Ishikawa (cell line): ENCODE measurements at regions not wholly inside any gene's neighbourhood (a gene's known extent, or its start where the extent isn't known, plus 50 kb on each side); places are given as distances from the start of the nearest gene placed in this dataset.

Experiments
- CEBPB ChIP-seq: IDR thresholded peaks from 2 replicates; pipeline ENCODE4 v1.6.1; 2012
- CREB1 ChIP-seq: IDR thresholded peaks from 2 replicates; pipeline ENCODE4 v1.6.1; 2012; ENCODE audit warnings: low read depth
- EGR1 ChIP-seq: IDR thresholded peaks from 2 replicates; pipeline ENCODE4 v1.6.1; 2012
- EP300 ChIP-seq: IDR thresholded peaks from 2 replicates; pipeline ENCODE4 v1.6.1; 2012; ENCODE audit warnings: borderline replicate concordance
- FOXM1 ChIP-seq: IDR thresholded peaks from 2 replicates; pipeline ENCODE4 v1.6.1; 2012; ENCODE audit warnings: low read depth, borderline replicate concordance
- NFIC ChIP-seq: IDR thresholded peaks from 2 replicates; pipeline ENCODE4 v1.6.1; 2012
- RAD21 ChIP-seq: IDR thresholded peaks from 2 replicates; pipeline ENCODE4 v1.6.1; 2012; ENCODE audit warnings: low read depth
- TAF1 ChIP-seq: IDR thresholded peaks from 2 replicates; pipeline ENCODE4 v1.6.1; 2012; ENCODE audit warnings: low read depth, mild to moderate bottlenecking
- TCF12 ChIP-seq: IDR thresholded peaks from 2 replicates; pipeline ENCODE4 v1.6.1; 2012; ENCODE audit warnings: low read depth
- TEAD4 ChIP-seq: IDR thresholded peaks from 2 replicates; pipeline ENCODE4 v1.6.1; 2012
- YY1 ChIP-seq: IDR thresholded peaks from 2 replicates; pipeline ENCODE4 v1.6.1; 2012; ENCODE audit warnings: low read depth
- ZBTB7A ChIP-seq: IDR thresholded peaks from 2 replicates; pipeline ENCODE4 v1.6.1; 2012; ENCODE audit warnings: low read depth
- TF ChIP-seq, protein P1 (sequence below): IDR thresholded peaks from 2 replicates; pipeline ENCODE4 v1.6.1; 2012
- TF ChIP-seq, protein P2 (sequence below): IDR thresholded peaks from 2 replicates; pipeline ENCODE4 v1.6.1; 2012; ENCODE audit warnings: low read depth, mild to moderate bottlenecking
- TF ChIP-seq, protein P3 (sequence below): IDR thresholded peaks from 2 replicates; pipeline ENCODE4 v1.6.1; 2012

DNA sequence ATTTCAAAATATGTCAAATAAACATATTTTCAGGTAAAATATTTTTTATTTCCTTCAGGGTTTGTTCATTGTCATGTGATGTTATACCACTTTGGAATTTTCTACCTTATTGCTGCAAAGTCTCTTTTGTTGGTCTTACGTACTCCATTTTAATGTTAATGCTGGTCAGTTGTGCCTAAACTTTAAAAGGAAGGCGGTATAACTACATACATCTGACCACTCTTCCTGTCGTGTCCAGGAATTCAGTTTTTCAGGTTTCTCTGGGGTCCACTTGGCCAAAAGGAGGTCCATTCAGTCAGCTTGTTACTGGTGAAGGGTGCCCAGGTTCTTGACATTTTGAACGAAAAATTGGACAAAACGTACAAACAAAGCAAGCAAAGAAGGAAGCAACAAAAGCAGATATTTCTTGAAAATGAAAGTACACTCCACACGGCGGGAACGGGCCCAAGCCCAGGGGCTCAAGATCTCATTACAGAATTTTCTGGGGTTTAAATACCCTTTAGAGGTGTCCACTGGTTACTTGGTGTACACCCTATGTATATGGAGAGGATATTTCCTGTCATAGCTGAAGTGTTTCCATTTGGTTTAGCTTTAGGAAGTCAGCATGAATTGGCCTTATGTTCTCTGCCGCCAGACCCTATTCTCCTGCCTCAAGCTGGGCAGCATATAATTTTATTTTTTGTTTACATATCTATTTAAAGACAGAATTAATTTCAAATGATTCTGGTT is 471.7 kb upstream of the CDH7 start:
- TF ChIP-seq, protein P1, sequence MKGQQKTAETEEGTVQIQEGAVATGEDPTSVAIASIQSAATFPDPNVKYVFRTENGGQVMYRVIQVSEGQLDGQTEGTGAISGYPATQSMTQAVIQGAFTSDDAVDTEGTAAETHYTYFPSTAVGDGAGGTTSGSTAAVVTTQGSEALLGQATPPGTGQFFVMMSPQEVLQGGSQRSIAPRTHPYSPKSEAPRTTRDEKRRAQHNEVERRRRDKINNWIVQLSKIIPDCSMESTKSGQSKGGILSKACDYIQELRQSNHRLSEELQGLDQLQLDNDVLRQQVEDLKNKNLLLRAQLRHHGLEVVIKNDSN: no peak
- TF ChIP-seq EGR1 (no peak), TAF1 (no peak), EP300 (no peak), CREB1 (no peak), YY1 (no peak)
- TF ChIP-seq, protein P2, sequence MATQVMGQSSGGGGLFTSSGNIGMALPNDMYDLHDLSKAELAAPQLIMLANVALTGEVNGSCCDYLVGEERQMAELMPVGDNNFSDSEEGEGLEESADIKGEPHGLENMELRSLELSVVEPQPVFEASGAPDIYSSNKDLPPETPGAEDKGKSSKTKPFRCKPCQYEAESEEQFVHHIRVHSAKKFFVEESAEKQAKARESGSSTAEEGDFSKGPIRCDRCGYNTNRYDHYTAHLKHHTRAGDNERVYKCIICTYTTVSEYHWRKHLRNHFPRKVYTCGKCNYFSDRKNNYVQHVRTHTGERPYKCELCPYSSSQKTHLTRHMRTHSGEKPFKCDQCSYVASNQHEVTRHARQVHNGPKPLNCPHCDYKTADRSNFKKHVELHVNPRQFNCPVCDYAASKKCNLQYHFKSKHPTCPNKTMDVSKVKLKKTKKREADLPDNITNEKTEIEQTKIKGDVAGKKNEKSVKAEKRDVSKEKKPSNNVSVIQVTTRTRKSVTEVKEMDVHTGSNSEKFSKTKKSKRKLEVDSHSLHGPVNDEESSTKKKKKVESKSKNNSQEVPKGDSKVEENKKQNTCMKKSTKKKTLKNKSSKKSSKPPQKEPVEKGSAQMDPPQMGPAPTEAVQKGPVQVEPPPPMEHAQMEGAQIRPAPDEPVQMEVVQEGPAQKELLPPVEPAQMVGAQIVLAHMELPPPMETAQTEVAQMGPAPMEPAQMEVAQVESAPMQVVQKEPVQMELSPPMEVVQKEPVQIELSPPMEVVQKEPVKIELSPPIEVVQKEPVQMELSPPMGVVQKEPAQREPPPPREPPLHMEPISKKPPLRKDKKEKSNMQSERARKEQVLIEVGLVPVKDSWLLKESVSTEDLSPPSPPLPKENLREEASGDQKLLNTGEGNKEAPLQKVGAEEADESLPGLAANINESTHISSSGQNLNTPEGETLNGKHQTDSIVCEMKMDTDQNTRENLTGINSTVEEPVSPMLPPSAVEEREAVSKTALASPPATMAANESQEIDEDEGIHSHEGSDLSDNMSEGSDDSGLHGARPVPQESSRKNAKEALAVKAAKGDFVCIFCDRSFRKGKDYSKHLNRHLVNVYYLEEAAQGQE: no peak

DNA sequence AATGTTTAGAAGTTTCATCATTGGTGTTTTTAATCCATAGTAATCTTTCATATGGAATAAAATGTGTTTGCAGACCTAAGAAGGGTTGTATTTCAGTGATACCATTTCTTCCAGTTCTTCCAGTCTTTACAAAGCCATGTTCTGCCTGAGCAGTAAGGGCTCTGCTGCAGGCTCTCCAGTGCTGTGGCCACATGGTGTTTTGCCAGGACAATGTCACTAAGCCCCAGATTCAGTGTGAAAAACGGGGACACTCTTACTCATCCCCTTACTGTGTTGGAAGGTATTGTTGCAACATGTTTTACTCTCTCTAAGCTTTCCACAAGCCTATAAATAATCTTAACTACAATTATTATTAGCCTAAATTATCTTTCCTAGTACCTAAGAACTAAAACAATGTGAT is 481.4 kb upstream of the CDH7 start:
- TF ChIP-seq TAF1: no peak
- no peak for TF ChIP-seq NFIC
- TF ChIP-seq TCF12: no peak
- TF ChIP-seq EP300: no peak
- TF ChIP-seq, protein P3, sequence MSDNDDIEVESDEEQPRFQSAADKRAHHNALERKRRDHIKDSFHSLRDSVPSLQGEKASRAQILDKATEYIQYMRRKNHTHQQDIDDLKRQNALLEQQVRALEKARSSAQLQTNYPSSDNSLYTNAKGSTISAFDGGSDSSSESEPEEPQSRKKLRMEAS: no peak

DNA sequence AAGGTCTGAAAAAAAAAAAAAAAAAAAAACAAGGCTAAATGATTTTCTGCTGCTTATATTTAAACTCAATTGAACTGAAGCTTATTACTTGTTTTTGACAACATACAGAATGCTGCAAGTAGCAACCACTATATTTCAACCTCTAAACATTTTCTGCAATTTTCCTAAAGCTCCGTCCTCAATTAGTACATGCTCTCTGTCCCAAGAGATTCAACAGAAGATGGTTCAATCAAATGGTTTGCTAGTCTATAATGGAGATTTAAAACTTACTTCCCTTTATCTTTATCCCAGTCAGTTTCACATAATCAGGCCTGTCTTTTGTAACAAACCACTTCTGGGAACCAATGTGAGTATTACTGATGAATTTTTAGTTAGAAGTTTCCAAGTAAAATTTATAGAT is 485.1 kb upstream of the CDH7 start:
- TF ChIP-seq EGR1: no peak
- TF ChIP-seq, protein P1: no peak

DNA sequence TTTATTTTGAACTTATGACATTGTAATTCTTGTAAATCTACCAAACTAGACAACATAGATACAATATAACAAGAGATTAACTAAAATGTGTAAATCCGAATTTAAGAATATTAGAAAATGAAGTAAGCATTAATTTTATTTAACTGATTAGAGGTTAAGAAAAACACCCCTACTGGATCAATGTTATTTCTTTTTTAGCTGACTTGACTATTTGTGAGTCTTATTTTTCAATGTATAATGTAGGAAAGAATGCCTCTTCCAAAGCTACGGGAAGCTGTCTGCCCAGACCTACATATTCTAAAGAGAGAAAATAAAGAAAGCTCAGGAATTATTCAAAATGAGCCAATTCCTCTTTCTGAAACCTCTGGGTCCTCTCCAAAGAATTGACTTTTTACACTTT is 490.8 kb upstream of the CDH7 start:
- TF ChIP-seq, protein P3: no peak
- no peak for TF ChIP-seq EP300
- TF ChIP-seq RAD21: no peak
- no peak for TF ChIP-seq EGR1
- TF ChIP-seq TEAD4: no peak
- no peak for TF ChIP-seq FOXM1
- no peak for TF ChIP-seq NFIC
- no peak for TF ChIP-seq CREB1
- TF ChIP-seq ZBTB7A: no peak
- no peak for TF ChIP-seq YY1
- TF ChIP-seq, protein P2: no peak
- TF ChIP-seq, protein P1: no peak
- no peak for TF ChIP-seq TCF12
- TF ChIP-seq TAF1: no peak
- TF ChIP-seq CEBPB: no peak

DNA sequence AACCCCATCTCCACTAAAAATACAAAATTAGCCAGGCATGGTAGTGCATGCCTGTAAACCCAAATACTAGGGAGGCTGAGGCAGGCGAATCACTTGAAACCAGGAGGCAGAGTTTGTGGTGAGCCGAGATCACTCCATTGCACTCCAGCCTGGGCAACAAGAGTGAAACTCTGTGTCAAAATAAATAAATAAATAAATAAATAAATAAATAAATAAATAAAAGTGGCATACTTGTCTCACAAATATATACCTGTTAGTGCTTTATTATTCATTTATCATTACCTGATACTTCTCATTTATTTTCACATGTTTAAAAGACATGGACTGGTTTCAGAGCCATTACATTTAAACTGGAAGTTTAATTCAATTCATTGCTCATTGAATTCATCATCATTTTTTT is 491.4 kb upstream of the CDH7 start:
- TF ChIP-seq NFIC (no peak), EP300 (no peak), CEBPB (no peak), YY1 (no peak), ZBTB7A (no peak), TCF12 (no peak), TAF1 (no peak), TEAD4 (no peak), FOXM1 (no peak), RAD21 (no peak), CREB1 (no peak), EGR1 (no peak)
- TF ChIP-seq, protein P2: no peak
- TF ChIP-seq, protein P1: no peak
- TF ChIP-seq, protein P3: no peak
